Liver (tissue), 8 donors: ENCODE measurements at regions not wholly inside any gene's neighbourhood (a gene's known extent, or its start where the extent isn't known, plus 50 kb on each side); places are given as distances from the start of the nearest gene placed in this dataset.

Experiments
- DNase-seq: peaks from one replicate; pipeline ENCODE4 v3.0.0-alpha.2; 2017; ENCODE audit warnings: low spot score
- H3K27ac ChIP-seq, 2 donors: one replicate each; pipeline ENCODE4 v1.7.0; 2013; ENCODE audit warnings: inconsistent platforms in 2 of 2, low read length in 2 of 2, control low read depth in 1 of 2, low read depth in 1 of 2, mild to moderate bottlenecking in 1 of 2
- H3K27me3 ChIP-seq, 4 donors: one replicate each; pipeline versions ENCODE4 v1.6.1 to v1.7.0; 2013; ENCODE audit warnings: low read length in 3 of 4, inconsistent platforms in 1 of 4, mild to moderate bottlenecking in 1 of 4, moderate library complexity in 1 of 4; ENCODE audit not compliant: control insufficient read depth in 4 of 4, insufficient read depth in 4 of 4
- H3K36me3 ChIP-seq, 4 donors: one replicate each; pipeline versions ENCODE4 v1.6.1 to v1.7.0; 2013; ENCODE audit warnings: low read length in 3 of 4, mild to moderate bottlenecking in 3 of 4, low read depth in 1 of 4, moderate library complexity in 1 of 4; ENCODE audit not compliant: control insufficient read depth in 4 of 4, insufficient read depth in 3 of 4
- H3K4me1 ChIP-seq, 4 donors: one replicate each; pipeline versions ENCODE4 v1.6.1 to v1.7.0; 2013; ENCODE audit warnings: low read length in 3 of 4, mild to moderate bottlenecking in 3 of 4, moderate library complexity in 1 of 4; ENCODE audit not compliant: control insufficient read depth in 4 of 4, insufficient read depth in 4 of 4
- H3K4me3 ChIP-seq, 3 donors: one replicate each; pipeline versions ENCODE4 v1.6.1 to v1.7.0; 2013; ENCODE audit warnings: low read length in 3 of 3, control low read depth in 1 of 3, low read depth in 1 of 3, mild to moderate bottlenecking in 1 of 3
- H3K9ac ChIP-seq, 2 donors: one replicate each; pipeline ENCODE4 v1.7.0; 2013; ENCODE audit warnings: low read length in 2 of 2, mild to moderate bottlenecking in 2 of 2, moderate library complexity in 2 of 2, control low read depth in 1 of 2, low read depth in 1 of 2
- H3K9me3 ChIP-seq, 4 donors: one replicate each; pipeline versions ENCODE4 v1.6.1 to v1.7.0; 2013; ENCODE audit warnings: low read length in 3 of 4; ENCODE audit not compliant: control insufficient read depth in 4 of 4
- EGR1 ChIP-seq, 2 donors: IDR thresholded peaks; 2 replicates each; pipeline ENCODE4 v1.6.1; 2016 to 2018; ENCODE audit warnings: antibody characterized with exemption in 2 of 2, low read depth in 2 of 2
- FOXA1 ChIP-seq: IDR thresholded peaks from 2 replicates; pipeline ENCODE4 v1.6.1; 2016; ENCODE audit warnings: antibody characterized with exemption
- FOXA2 ChIP-seq: IDR thresholded peaks from 2 replicates; pipeline ENCODE4 v1.6.1; 2016; ENCODE audit warnings: antibody characterized with exemption
- GABPA ChIP-seq, 2 donors: IDR thresholded peaks in 1 of 2; conservative IDR thresholded peaks in 1 of 2; 2 replicates each; pipeline ENCODE4 v1.6.1; 2016; ENCODE audit warnings: antibody characterized with exemption in 2 of 2, mild to moderate bottlenecking in 1 of 2, moderate library complexity in 1 of 2
- HNF4A ChIP-seq, 2 donors: conservative IDR thresholded peaks; 2 replicates each; pipeline ENCODE4 v1.6.1; 2016; ENCODE audit warnings: antibody characterized with exemption in 2 of 2, mild to moderate bottlenecking in 2 of 2
- HNF4G ChIP-seq: IDR thresholded peaks from 2 replicates; pipeline ENCODE4 v1.6.1; 2016; ENCODE audit warnings: antibody characterized with exemption
- JUND ChIP-seq, 2 donors: IDR thresholded peaks; 2 replicates each; pipeline ENCODE4 v1.6.1; 2016; ENCODE audit warnings: antibody characterized with exemption in 2 of 2
- MAX ChIP-seq: IDR thresholded peaks from 2 replicates; pipeline ENCODE4 v1.6.1; 2016; ENCODE audit warnings: antibody characterized with exemption
- NR2F2 ChIP-seq: IDR thresholded peaks from 2 replicates; pipeline ENCODE4 v1.6.1; 2016; ENCODE audit warnings: antibody characterized with exemption
- RAD21 ChIP-seq, 2 donors: IDR thresholded peaks; 2 replicates each; pipeline ENCODE4 v1.6.1; 2016; ENCODE audit warnings: antibody characterized with exemption in 2 of 2, mild to moderate bottlenecking in 2 of 2
- RXRA ChIP-seq, 2 donors: IDR thresholded peaks; 2 replicates each; pipeline ENCODE4 v1.6.1; 2017 to 2018; ENCODE audit warnings: antibody characterized with exemption in 2 of 2, mild to moderate bottlenecking in 1 of 2
- SP1 ChIP-seq: IDR thresholded peaks from 2 replicates; pipeline ENCODE4 v1.6.1; 2018; ENCODE audit warnings: antibody characterized with exemption, mild to moderate bottlenecking
- TAF1 ChIP-seq: conservative IDR thresholded peaks from 2 replicates; pipeline ENCODE4 v1.6.1; 2016; ENCODE audit warnings: antibody characterized with exemption, mild to moderate bottlenecking
- YY1 ChIP-seq: IDR thresholded peaks from 2 replicates; pipeline ENCODE4 v1.6.1; 2016; ENCODE audit warnings: antibody characterized with exemption, mild to moderate bottlenecking
- ZBTB33 ChIP-seq: IDR thresholded peaks from 2 replicates; pipeline ENCODE4 v1.6.1; 2016; ENCODE audit warnings: antibody characterized with exemption
- WGBS: extraction: QIAGEN DNeasy Blood & Tissue Kit; methylation state at CpG from one replicate; pipeline ENCODE4 v1.1.7; 2013; 5-methylcytosine and 5-hydroxymethylcytosine counted together
- TF ChIP-seq, protein P1 (sequence below): fragments of 150-350 bp; IDR thresholded peaks from 2 replicates; pipeline ENCODE4 v1.5.1; 2017; ENCODE audit warnings: improper control_type of control experiment, low read depth, low read length; ENCODE audit not compliant: missing input control
- TF ChIP-seq, protein P2 (sequence below): IDR thresholded peaks from 2 replicates; pipeline ENCODE4 v1.6.1; 2016; ENCODE audit warnings: antibody characterized with exemption, mild to moderate bottlenecking
- donor health status: healthy.
- donor health status: healthy.
- donor health status: healthy.
- donor health status: healthy.
- donor health status: healthy.

GRCh38 chr7:91336106-91336505 lies 71.9 kb downstream of the FZD1 start:
- H3K27me3 ChIP-seq: peaks cover 0 to 3% (median 0%) of the 10 kb centered on the region in 4 donors
- H3K4me3 ChIP-seq: no peak overlapping the region
- H3K36me3 ChIP-seq: no peaks in the 10 kb centered on the region
- H3K9ac ChIP-seq: no peak overlapping the region
- H3K9me3 ChIP-seq: no peaks in the 10 kb centered on the region
- WGBS: 82% methylated on average over 2 of the region's 2 CpGs
- H3K27ac ChIP-seq: no peak overlapping the region
- TF ChIP-seq, protein P1, sequence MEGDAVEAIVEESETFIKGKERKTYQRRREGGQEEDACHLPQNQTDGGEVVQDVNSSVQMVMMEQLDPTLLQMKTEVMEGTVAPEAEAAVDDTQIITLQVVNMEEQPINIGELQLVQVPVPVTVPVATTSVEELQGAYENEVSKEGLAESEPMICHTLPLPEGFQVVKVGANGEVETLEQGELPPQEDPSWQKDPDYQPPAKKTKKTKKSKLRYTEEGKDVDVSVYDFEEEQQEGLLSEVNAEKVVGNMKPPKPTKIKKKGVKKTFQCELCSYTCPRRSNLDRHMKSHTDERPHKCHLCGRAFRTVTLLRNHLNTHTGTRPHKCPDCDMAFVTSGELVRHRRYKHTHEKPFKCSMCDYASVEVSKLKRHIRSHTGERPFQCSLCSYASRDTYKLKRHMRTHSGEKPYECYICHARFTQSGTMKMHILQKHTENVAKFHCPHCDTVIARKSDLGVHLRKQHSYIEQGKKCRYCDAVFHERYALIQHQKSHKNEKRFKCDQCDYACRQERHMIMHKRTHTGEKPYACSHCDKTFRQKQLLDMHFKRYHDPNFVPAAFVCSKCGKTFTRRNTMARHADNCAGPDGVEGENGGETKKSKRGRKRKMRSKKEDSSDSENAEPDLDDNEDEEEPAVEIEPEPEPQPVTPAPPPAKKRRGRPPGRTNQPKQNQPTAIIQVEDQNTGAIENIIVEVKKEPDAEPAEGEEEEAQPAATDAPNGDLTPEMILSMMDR: no peak
- TF ChIP-seq NR2F2: no peak
- TF ChIP-seq ZBTB33: no peak
- no peak for TF ChIP-seq JUND (IDR thresholded peaks at IDR 0.05)
- TF ChIP-seq HNF4G: no peak
- TF ChIP-seq YY1: no peak
- TF ChIP-seq SP1: no peak
- TF ChIP-seq FOXA1: no peak
- TF ChIP-seq, protein P2, sequence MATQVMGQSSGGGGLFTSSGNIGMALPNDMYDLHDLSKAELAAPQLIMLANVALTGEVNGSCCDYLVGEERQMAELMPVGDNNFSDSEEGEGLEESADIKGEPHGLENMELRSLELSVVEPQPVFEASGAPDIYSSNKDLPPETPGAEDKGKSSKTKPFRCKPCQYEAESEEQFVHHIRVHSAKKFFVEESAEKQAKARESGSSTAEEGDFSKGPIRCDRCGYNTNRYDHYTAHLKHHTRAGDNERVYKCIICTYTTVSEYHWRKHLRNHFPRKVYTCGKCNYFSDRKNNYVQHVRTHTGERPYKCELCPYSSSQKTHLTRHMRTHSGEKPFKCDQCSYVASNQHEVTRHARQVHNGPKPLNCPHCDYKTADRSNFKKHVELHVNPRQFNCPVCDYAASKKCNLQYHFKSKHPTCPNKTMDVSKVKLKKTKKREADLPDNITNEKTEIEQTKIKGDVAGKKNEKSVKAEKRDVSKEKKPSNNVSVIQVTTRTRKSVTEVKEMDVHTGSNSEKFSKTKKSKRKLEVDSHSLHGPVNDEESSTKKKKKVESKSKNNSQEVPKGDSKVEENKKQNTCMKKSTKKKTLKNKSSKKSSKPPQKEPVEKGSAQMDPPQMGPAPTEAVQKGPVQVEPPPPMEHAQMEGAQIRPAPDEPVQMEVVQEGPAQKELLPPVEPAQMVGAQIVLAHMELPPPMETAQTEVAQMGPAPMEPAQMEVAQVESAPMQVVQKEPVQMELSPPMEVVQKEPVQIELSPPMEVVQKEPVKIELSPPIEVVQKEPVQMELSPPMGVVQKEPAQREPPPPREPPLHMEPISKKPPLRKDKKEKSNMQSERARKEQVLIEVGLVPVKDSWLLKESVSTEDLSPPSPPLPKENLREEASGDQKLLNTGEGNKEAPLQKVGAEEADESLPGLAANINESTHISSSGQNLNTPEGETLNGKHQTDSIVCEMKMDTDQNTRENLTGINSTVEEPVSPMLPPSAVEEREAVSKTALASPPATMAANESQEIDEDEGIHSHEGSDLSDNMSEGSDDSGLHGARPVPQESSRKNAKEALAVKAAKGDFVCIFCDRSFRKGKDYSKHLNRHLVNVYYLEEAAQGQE: no peak
- TF ChIP-seq MAX: no peak
- TF ChIP-seq EGR1 (IDR thresholded peaks at IDR 0.05; ENCODE audit: low read depth in 2 of 2): no peak
- no peak for TF ChIP-seq RXRA (IDR thresholded peaks at IDR 0.05)
- no peak for TF ChIP-seq GABPA (IDR thresholded peaks at IDR 0.05 in 1 of 2, conservative IDR thresholded peaks at IDR 0.05 in 1 of 2)
- TF ChIP-seq HNF4A (conservative IDR thresholded peaks at IDR 0.05): no peak
- no peak for TF ChIP-seq TAF1
- no peak for TF ChIP-seq RAD21 (IDR thresholded peaks at IDR 0.05)
- no peak for TF ChIP-seq FOXA2
- H3K4me1 ChIP-seq: no peaks in the 10 kb centered on the region
- DNase-seq: no peak
